ENCODE measurements at regions not wholly inside any gene's neighbourhood (a gene's known extent, or its start where the extent isn't known, plus 50 kb on each side); places are given as distances from the start of the nearest gene placed in this dataset.

DNA sequence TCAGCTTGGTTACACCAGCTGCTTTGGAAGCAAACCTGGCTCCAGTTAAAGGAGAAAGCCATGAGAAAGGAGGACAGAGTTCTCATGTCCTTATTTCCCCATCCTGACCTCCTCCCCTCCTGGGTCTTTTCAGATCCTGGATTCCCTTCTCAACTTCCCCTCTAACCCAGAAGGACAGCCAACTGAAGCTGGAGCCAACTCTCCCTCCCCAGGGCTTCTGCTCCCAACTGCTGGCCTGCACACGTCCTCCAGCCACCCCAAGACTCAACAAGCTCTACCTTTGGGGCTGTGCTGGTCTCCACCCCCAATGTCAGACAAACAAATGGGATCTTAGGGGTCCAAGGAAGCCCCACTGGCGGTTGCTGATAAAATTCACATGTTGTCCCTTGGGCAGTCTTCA, 651.1 kb upstream of the TBX3 start:
- TF ChIP-seq POLR2A (IDR thresholded peaks at IDR 0.05; ENCODE audit: low read length) (no peak), GATA1 (IDR thresholded peaks at IDR 0.05; ENCODE audit: low read depth, low read length) (no peak)

All from erythroblast (primary cell).